ENCODE measurements at regions not wholly inside any gene's neighbourhood (a gene's known extent, or its start where the extent isn't known, plus 50 kb on each side); places are given as distances from the start of the nearest gene placed in this dataset.

GRCh38 chr12:65631621-65632111 is 192.6 kb upstream of the HMGA2 start (continued):
- TF ChIP-seq RCOR1 (IDR thresholded peaks at IDR 0.05; ENCODE audit: low read depth, low read length) (no peak), KDM5A (IDR thresholded peaks at IDR 0.05) (no peak)

GRCh38 chr12:65632131-65632855 is 192.0 kb upstream of the HMGA2 start:
- H3K27ac ChIP-seq, result peak overlapping the region; percentile 78 to 82
- peaks cover 50% of the 10 kb centered on the region for H3K4me1 ChIP-seq
- 0 out of 2 replicates have a peak, but pooled peaks have one; percentile 14 for TF ChIP-seq ATOH8 (CRISPR knock-in tag; IDR thresholded peaks at IDR 0.05; ENCODE audit: low read depth)
- no peak for TF ChIP-seq SREBF2 (IDR thresholded peaks at IDR 0.05)
- 0 out of 2 replicates have a peak, but pooled peaks have one; percentile 12 for TF ChIP-seq HOXB5 (CRISPR knock-in tag; IDR thresholded peaks at IDR 0.05)
- no peak for TF ChIP-seq POLR2A (IDR thresholded peaks at IDR 0.05; ENCODE audit: low read length)
- 44% methylated on average over 5 of the region's 5 CpGs for WGBS (ENCODE audit: missing lambda C conversion rate)
- peak overlapping the region; percentile 85 for H3K4me2 ChIP-seq
- no peak for DNase-seq (ENCODE audit: low read depth in 1 of 2, low spot score in 1 of 2)
- no peak overlapping the region; the same call in 2 of the 3 replicates for H3K4me3 ChIP-seq
- CTCF ChIA-PET, result interaction anchor here (1.1 to 2.7 kb wide), 4 partner anchors 28 to 76 kb away, joined by 3 to 16 read pairs (median 4); no protein-coding TSS in a partner anchor
- POLR2A ChIA-PET, result interaction anchor here (0.6 kb wide), 1 partner anchor 30 kb away, joined by 3 read pairs; no protein-coding TSS in a partner anchor
- FAIRE-seq, result no peak
- H3K9me3 ChIP-seq, result no peaks in the 10 kb centered on the region
- ATAC-seq, result peak; percentile 38 to 42

DNA sequence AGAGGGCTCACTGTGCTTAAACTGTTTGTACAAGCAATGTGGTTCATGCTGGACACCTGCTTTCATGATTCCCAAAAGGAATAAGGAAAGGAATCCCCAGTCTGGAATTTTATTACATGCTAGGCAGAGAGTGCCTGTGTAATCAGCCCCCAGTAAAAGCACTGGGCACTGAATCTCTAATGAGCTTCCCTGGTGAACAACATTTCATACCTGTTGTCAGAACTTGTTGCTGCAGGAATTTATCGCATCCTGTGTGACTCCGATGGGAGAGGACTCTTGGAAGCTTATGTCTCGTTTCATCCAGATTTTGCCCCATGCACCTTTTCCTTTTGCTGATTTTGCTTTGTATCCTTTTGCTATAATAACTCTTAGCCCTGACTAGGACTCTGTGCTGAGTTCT is 190.2 kb upstream of the HMGA2 start:
- Histone ChIP-seq H3K27ac (peak overlapping the region; percentile 70 to 82), H3K4me1 (peaks cover 50% of the 10 kb centered on the region), H3K4me2 (peak overlapping the region; percentile 72), H3K4me3 (no peak overlapping the region), H3K9me3 (no peaks in the 10 kb centered on the region)
- ChIA-PET CTCF (interaction anchor here (0.5 to 2.8 kb wide), 2 partner anchors 32 to 88 kb away, joined by 4 to 10 read pairs; no protein-coding TSS in a partner anchor), POLR2A (no interaction called here)
- FAIRE-seq (no peak), DNase-seq (ENCODE audit: low read depth in 1 of 2, low spot score in 1 of 2) (no peak), ATAC-seq (no peak)
- WGBS (ENCODE audit: missing lambda C conversion rate), result 80% methylated on average over 3 of the region's 3 CpGs
- TF ChIP-seq HOXB13 (CRISPR knock-in tag; IDR thresholded peaks at IDR 0.05; ENCODE audit: low read depth), result no peak
- TF ChIP-seq PHF8 (IDR thresholded peaks at IDR 0.05; ENCODE audit: borderline replicate concordance, low read depth), result no peak
- TF ChIP-seq ESRRA (IDR thresholded peaks at IDR 0.05; ENCODE audit: borderline replicate concordance, low read length), result no peak
- no peak for TF ChIP-seq HES2 (IDR thresholded peaks at IDR 0.05)
- TF ChIP-seq, protein P1, sequence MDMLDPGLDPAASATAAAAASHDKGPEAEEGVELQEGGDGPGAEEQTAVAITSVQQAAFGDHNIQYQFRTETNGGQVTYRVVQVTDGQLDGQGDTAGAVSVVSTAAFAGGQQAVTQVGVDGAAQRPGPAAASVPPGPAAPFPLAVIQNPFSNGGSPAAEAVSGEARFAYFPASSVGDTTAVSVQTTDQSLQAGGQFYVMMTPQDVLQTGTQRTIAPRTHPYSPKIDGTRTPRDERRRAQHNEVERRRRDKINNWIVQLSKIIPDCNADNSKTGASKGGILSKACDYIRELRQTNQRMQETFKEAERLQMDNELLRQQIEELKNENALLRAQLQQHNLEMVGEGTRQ (IDR thresholded peaks at IDR 0.05), result no peak
- no peak for TF ChIP-seq KDM5A (IDR thresholded peaks at IDR 0.05)
- TF ChIP-seq ZSCAN20 (CRISPR knock-in tag; IDR thresholded peaks at IDR 0.05), result no peak
- no peak for TF ChIP-seq POLR2A (IDR thresholded peaks at IDR 0.05; ENCODE audit: low read length)
- TF ChIP-seq, protein P2, sequence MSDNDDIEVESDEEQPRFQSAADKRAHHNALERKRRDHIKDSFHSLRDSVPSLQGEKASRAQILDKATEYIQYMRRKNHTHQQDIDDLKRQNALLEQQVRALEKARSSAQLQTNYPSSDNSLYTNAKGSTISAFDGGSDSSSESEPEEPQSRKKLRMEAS (IDR thresholded peaks at IDR 0.05), result no peak
- TF ChIP-seq RCOR1 (IDR thresholded peaks at IDR 0.05; ENCODE audit: low read depth, low read length), result no peak
- no peak for TF ChIP-seq SMC3 (IDR thresholded peaks at IDR 0.05)
- TF ChIP-seq JUN (IDR thresholded peaks at IDR 0.05), result no peak
- TF ChIP-seq CHD4 (IDR thresholded peaks at IDR 0.05; ENCODE audit: borderline replicate concordance), result no peak
- no peak for TF ChIP-seq PBX3 (IDR thresholded peaks at IDR 0.05)
- TF ChIP-seq TP53 (CRISPR knock-in tag; IDR thresholded peaks at IDR 0.05), result no peak
- no peak for TF ChIP-seq RNF2 (IDR thresholded peaks at IDR 0.05; ENCODE audit: borderline replicate concordance, low read depth)
- no peak for TF ChIP-seq EP300 (IDR thresholded peaks at IDR 0.05)
- TF ChIP-seq ATOH8 (CRISPR knock-in tag; IDR thresholded peaks at IDR 0.05; ENCODE audit: low read depth), result no peak
- TF ChIP-seq NR3C1 (IDR thresholded peaks at IDR 0.05), result no peak

Data from A549 (cell line).